GM12864 (cell line): ENCODE measurements at regions not wholly inside any gene's neighbourhood (a gene's known extent, or its start where the extent isn't known, plus 50 kb on each side); places are given as distances from the start of the nearest gene placed in this dataset.

Source experiments
- DNase-seq: peaks from one replicate; pipeline ENCODE4 v3.0.0-alpha.2; 2011; ENCODE audit warnings: low read depth
- H3K4me3 ChIP-seq: 2 replicates; pipeline ENCODE4 v1.5.1; 2011; ENCODE audit warnings: mild to moderate bottlenecking, low read depth, low read length, control low read depth
- TF ChIP-seq, protein P1 (sequence below): IDR thresholded peaks from 2 replicates; pipeline ENCODE4 v1.5.1; 2011; ENCODE audit warnings: low read depth, mild to moderate bottlenecking, moderate library complexity, low read length, control low read depth, inconsistent platforms; ENCODE audit errors: missing control alignments

GRCh38 chr4:111748157-111748556, 397.1 kb upstream of the FAM241A start:
- TF ChIP-seq, protein P1, sequence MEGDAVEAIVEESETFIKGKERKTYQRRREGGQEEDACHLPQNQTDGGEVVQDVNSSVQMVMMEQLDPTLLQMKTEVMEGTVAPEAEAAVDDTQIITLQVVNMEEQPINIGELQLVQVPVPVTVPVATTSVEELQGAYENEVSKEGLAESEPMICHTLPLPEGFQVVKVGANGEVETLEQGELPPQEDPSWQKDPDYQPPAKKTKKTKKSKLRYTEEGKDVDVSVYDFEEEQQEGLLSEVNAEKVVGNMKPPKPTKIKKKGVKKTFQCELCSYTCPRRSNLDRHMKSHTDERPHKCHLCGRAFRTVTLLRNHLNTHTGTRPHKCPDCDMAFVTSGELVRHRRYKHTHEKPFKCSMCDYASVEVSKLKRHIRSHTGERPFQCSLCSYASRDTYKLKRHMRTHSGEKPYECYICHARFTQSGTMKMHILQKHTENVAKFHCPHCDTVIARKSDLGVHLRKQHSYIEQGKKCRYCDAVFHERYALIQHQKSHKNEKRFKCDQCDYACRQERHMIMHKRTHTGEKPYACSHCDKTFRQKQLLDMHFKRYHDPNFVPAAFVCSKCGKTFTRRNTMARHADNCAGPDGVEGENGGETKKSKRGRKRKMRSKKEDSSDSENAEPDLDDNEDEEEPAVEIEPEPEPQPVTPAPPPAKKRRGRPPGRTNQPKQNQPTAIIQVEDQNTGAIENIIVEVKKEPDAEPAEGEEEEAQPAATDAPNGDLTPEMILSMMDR: no peak
- H3K4me3 ChIP-seq: no peak overlapping the region
- no peak for DNase-seq

DNA sequence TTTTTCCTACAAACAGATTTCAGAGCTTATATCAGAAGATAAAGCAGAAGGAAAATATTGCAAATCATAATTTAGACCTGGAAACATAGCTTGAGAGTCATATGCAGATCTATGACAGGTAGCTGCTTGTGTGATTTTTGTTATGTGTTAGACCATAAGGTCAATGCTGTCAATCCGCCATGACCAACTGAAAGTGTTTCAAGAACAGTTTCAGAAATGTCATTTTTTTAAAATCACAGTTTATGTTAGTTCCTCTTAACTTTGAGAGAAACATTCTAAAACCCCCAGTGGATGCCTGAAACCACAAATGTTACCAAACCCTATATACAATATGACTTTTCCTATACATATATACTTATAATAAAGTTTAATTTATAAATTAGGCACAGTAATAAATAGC, 391.3 kb upstream of the FAM241A start:
- no peak for DNase-seq
- TF ChIP-seq, protein P1: no peak

DNA sequence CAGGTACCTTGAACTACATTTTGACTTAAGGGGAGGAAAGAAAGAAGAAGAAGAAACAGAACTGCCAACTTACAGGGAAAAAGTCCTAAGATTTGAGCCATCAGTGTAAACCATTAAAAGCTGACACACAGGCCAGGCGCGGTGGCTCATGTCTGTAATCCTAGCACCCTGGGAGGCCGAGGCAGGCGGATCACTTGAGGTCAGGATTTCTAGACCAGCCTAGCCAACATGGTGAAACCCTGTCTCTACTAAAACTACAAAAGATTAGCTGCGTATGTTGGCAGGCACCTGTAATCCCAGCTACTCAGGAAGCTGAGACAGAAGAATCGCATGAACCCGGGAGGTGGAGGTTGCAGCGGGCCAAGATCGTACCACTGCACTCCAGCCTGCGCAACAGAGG, 389.7 kb upstream of the FAM241A start:
- no peak overlapping the region for H3K4me3 ChIP-seq
- TF ChIP-seq, protein P1: no peak
- DNase-seq: no peak

More for the DNA sequence above, 391.3 kb upstream of the FAM241A start:
- H3K4me3 ChIP-seq: no peak overlapping the region

DNA sequence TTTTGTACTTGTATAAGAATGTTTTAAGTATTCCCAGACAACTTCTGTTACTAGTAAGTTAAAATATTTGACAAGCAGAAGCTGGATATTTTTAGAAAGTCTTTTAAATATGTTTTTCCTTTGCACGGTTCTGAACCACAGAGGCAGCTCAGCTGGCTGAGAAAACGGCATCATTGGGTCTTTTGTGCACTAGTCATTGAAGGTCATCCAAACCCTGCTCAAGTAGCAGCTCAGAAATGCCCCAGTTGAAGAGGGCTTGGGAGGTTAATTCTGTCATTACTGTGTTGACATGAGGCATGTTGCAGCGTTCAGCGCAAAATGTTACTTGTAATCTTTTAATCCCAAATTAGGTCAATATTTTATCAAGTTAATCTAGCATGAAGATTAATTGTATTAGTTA, 383.7 kb upstream of the FAM241A start:
- H3K4me3 ChIP-seq: no peak overlapping the region
- TF ChIP-seq, protein P1: no peak
- no peak for DNase-seq

- TF ChIP-seq, protein P1: no peak
- no peak overlapping the region for H3K4me3 ChIP-seq
- DNase-seq: no peak
Observed at GRCh38 chr4:111770514-111770913, 374.7 kb upstream of the FAM241A start.

- no peak overlapping the region for H3K4me3 ChIP-seq
- TF ChIP-seq, protein P1: no peak
- no peak for DNase-seq
Observed at GRCh38 chr4:111773858-111774257, 371.4 kb upstream of the FAM241A start.

DNA sequence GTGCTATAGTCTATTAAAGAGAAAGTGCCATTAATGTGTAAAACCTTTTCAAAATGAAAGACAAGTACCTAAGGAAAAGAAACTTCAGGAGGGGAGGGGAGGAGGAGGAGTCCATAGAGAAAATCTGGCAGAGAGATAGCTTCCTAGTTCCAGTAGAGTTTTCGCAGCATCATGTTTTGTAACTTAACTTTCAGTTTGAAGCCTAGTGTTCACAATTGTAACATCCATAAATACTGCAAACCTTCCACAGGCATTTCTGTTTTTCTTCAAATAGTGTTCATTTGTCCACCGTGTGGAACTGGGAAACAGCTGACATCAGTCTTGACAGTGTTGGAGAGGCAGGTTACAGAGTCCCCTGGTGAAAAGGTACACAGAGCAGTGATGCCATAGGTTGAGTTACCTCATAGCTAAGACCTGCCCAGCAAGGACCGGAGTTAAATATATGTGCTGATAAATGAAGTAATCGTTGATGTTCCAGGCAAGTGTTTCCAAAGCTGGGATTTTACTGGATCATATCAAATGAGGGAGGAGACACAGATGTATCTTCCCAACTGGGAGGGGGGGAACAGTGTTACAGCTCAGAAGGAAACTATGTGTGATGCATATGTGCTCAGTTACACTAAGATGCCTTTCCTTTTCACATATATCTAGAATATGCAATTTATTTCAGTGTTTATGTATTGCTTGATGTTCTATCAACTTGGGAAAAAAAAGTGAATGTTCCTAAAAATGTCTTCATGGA, 369.5 kb upstream of the FAM241A start:
- DNase-seq: no peak
- TF ChIP-seq, protein P1: no peak
- no peak overlapping the region for H3K4me3 ChIP-seq
